HepG2 (cell line): ENCODE measurements at regions not wholly inside any gene's neighbourhood (a gene's known extent, or its start where the extent isn't known, plus 50 kb on each side); places are given as distances from the start of the nearest gene placed in this dataset.

Experiments used
- CCDC6 ChIP-seq: sonication (generic); formaldehyde crosslinking; IDR thresholded peaks from 2 replicates; pipeline ENCODE4 v1.8.1; 2022; ENCODE audit warnings: mild to moderate bottlenecking, missing genetic modification reagents, moderate library complexity
- CEBPB ChIP-seq: IDR thresholded peaks from 2 replicates; pipeline ENCODE4 v1.6.1; 2011; ENCODE audit warnings: low read depth, low read length, improper control_type of control experiment, borderline replicate concordance
- EED ChIP-seq: sonication (generic); formaldehyde crosslinking; IDR thresholded peaks from 2 replicates; pipeline ENCODE4 v1.5.0; 2020; ENCODE audit warnings: mild to moderate bottlenecking, missing genetic modification reagents
- NFIC ChIP-seq: IDR thresholded peaks from 2 replicates; pipeline ENCODE4 v1.6.1; 2012; ENCODE audit warnings: mild to moderate bottlenecking, low read length, inconsistent platforms
- NR2C2 ChIP-seq: sonication (generic); formaldehyde crosslinking; IDR thresholded peaks from 2 replicates; pipeline ENCODE4 v1.4.0; 2020; ENCODE audit warnings: missing genetic modification reagents, mild to moderate bottlenecking, moderate library complexity, borderline replicate concordance
- NR2F6 ChIP-seq, 2 experiments: IDR thresholded peaks; 2 replicates each; pipeline ENCODE4 v1.6.1; 2016; ENCODE audit warnings: antibody characterized with exemption in 1 of 2, mild to moderate bottlenecking in 1 of 2
- PRPF4 ChIP-seq: fragments of 200-400 bp; formaldehyde crosslinking; IDR thresholded peaks from 2 replicates; pipeline ENCODE4 v1.6.1; 2016; ENCODE audit warnings: low read length, low read depth; ENCODE audit not compliant: poor library complexity, severe bottlenecking
- SIX4 ChIP-seq: sonication (generic); formaldehyde crosslinking; IDR thresholded peaks from 2 replicates; pipeline ENCODE4 v1.4.0; 2020; ENCODE audit warnings: missing genetic modification reagents
- SOX5 ChIP-seq: IDR thresholded peaks from 2 replicates; pipeline ENCODE4 v1.6.1; 2016; ENCODE audit warnings: borderline replicate concordance
- TBX3 ChIP-seq: fragments of 450-650 bp; IDR thresholded peaks from 2 replicates; pipeline ENCODE4 v1.6.1; 2017; ENCODE audit warnings: antibody characterized with exemption, mild to moderate bottlenecking, inconsistent platforms, borderline replicate concordance
- ZNF230 ChIP-seq: sonication (generic); formaldehyde crosslinking; IDR thresholded peaks from 2 replicates; pipeline ENCODE4 v1.4.0; 2020; ENCODE audit warnings: mild to moderate bottlenecking, missing genetic modification reagents
- ZNF670 ChIP-seq: sonication (generic); formaldehyde crosslinking; IDR thresholded peaks from 2 replicates; pipeline ENCODE4 v1.8.0; 2022; ENCODE audit warnings: mild to moderate bottlenecking, missing genetic modification reagents, borderline replicate concordance
- ZNF737 ChIP-seq: sonication (generic); formaldehyde crosslinking; IDR thresholded peaks from 2 replicates; pipeline ENCODE4 v1.5.0; 2020; ENCODE audit warnings: missing genetic modification reagents, mild to moderate bottlenecking, borderline replicate concordance
- TF ChIP-seq, protein P1 (sequence below), 2 experiments: fragments of 450-650 bp in 1 of 2; sonication (generic) in 1 of 2; formaldehyde crosslinking; IDR thresholded peaks; 2 replicates each; pipeline versions ENCODE4 v1.5.0 to v1.8.0; 2020 to 2022; ENCODE audit warnings: mild to moderate bottlenecking in 1 of 2, missing genetic modification reagents in 1 of 2
- TF ChIP-seq, protein P2 (sequence below): IDR thresholded peaks from 2 replicates; pipeline ENCODE4 v1.6.1; 2016; ENCODE audit warnings: missing compliant biosample characterization, missing genetic modification reagents, borderline replicate concordance
- TF ChIP-seq, protein P3 (sequence below): IDR thresholded peaks from 2 replicates; pipeline ENCODE4 v1.4.0; 2020; ENCODE audit warnings: mild to moderate bottlenecking, missing genetic modification reagents

DNA sequence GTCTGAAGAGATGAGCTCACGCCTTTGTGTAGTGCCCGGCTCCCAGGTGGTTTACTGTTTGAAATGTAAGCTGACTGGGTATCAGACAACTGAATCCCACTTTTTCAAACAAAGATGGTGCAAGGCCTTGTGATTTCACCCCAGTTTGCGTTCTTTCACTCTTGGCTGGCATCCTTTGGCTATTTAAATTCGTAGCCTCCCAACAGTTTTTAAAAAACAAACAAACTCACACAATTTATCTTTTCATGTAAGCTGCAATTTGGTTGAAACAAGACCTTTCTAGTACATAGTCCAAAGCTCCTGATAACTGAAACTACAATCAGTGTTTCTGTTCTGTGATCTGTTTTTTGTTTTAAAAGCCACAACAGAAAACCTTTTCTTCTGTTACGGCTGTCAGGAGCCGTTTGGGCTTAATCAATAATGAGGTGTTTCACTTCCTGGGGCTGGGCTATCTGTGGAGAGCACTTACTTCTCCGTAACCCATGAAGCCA lies 65.1 kb upstream of the NPAS1 start (continued):
- TF ChIP-seq ZNF670 (CRISPR knock-in tag) (no peak; the same call in 1 of the 2 replicates), SOX5 (CRISPR knock-in tag) (peak; percentile 87; the same call in 1 of the 2 replicates), NR2C2 (no peak), NR2F6 (IDR thresholded peaks at IDR 0.05) (peak; percentile 46; the same call in 1 of the 2 replicates), NR2F6 (CRISPR knock-in tag; IDR thresholded peaks at IDR 0.05) (0 out of 2 replicates have a peak, but pooled peaks have one; percentile 22), CCDC6 (CRISPR knock-in tag) (peak; percentile 44; the same call in 1 of the 2 replicates), CEBPB (peak; percentile 53; the same call in 1 of the 2 replicates), TBX3 (peak; percentile 41; the same call in 1 of the 2 replicates), SIX4 (peak; percentile 88), ZNF737 (CRISPR knock-in tag) (no peak), NFIC (peak; percentile 66; the same call in 1 of the 2 replicates), EED (CRISPR knock-in tag) (no peak), ZNF230 (no peak), PRPF4 (no peak)
- TF ChIP-seq, protein P1, sequence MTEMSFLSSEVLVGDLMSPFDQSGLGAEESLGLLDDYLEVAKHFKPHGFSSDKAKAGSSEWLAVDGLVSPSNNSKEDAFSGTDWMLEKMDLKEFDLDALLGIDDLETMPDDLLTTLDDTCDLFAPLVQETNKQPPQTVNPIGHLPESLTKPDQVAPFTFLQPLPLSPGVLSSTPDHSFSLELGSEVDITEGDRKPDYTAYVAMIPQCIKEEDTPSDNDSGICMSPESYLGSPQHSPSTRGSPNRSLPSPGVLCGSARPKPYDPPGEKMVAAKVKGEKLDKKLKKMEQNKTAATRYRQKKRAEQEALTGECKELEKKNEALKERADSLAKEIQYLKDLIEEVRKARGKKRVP (CRISPR knock-in tag; IDR thresholded peaks at IDR 0.05) = peak in 1 of 2 experiments; percentile 79; a peak in 2 of 4 replicates
- TF ChIP-seq, protein P2, sequence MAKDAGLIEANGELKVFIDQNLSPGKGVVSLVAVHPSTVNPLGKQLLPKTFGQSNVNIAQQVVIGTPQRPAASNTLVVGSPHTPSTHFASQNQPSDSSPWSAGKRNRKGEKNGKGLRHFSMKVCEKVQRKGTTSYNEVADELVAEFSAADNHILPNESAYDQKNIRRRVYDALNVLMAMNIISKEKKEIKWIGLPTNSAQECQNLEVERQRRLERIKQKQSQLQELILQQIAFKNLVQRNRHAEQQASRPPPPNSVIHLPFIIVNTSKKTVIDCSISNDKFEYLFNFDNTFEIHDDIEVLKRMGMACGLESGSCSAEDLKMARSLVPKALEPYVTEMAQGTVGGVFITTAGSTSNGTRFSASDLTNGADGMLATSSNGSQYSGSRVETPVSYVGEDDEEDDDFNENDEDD (CRISPR knock-in tag) = 0 out of 2 replicates have a peak, but pooled peaks have one; percentile 16
- TF ChIP-seq, protein P3, sequence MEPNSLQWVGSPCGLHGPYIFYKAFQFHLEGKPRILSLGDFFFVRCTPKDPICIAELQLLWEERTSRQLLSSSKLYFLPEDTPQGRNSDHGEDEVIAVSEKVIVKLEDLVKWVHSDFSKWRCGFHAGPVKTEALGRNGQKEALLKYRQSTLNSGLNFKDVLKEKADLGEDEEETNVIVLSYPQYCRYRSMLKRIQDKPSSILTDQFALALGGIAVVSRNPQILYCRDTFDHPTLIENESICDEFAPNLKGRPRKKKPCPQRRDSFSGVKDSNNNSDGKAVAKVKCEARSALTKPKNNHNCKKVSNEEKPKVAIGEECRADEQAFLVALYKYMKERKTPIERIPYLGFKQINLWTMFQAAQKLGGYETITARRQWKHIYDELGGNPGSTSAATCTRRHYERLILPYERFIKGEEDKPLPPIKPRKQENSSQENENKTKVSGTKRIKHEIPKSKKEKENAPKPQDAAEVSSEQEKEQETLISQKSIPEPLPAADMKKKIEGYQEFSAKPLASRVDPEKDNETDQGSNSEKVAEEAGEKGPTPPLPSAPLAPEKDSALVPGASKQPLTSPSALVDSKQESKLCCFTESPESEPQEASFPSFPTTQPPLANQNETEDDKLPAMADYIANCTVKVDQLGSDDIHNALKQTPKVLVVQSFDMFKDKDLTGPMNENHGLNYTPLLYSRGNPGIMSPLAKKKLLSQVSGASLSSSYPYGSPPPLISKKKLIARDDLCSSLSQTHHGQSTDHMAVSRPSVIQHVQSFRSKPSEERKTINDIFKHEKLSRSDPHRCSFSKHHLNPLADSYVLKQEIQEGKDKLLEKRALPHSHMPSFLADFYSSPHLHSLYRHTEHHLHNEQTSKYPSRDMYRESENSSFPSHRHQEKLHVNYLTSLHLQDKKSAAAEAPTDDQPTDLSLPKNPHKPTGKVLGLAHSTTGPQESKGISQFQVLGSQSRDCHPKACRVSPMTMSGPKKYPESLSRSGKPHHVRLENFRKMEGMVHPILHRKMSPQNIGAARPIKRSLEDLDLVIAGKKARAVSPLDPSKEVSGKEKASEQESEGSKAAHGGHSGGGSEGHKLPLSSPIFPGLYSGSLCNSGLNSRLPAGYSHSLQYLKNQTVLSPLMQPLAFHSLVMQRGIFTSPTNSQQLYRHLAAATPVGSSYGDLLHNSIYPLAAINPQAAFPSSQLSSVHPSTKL (CRISPR knock-in tag) = peak; percentile 58; the same call in 1 of the 2 replicates
- TF ChIP-seq, all 625 proteins: peak for 83
